Activated T-cell treated with anti-CD3 and anti-CD28 coated beads for 24 hours (primary cell): ENCODE measurements at regions not wholly inside any gene's neighbourhood (a gene's known extent, or its start where the extent isn't known, plus 50 kb on each side); places are given as distances from the start of the nearest gene placed in this dataset.

Experiments
- DNase-seq: peaks from one replicate; pipeline ENCODE4 v3.0.0-alpha.2; 2020; ENCODE audit warnings: low read depth

- no peak for DNase-seq
Measured at GRCh38 chrX:42725196-42725595, 52.8 kb downstream of the PPP1R2C start.

GRCh38 chrX:42720209-42720608 lies 57.8 kb downstream of the PPP1R2C start:
- no peak for DNase-seq

DNA sequence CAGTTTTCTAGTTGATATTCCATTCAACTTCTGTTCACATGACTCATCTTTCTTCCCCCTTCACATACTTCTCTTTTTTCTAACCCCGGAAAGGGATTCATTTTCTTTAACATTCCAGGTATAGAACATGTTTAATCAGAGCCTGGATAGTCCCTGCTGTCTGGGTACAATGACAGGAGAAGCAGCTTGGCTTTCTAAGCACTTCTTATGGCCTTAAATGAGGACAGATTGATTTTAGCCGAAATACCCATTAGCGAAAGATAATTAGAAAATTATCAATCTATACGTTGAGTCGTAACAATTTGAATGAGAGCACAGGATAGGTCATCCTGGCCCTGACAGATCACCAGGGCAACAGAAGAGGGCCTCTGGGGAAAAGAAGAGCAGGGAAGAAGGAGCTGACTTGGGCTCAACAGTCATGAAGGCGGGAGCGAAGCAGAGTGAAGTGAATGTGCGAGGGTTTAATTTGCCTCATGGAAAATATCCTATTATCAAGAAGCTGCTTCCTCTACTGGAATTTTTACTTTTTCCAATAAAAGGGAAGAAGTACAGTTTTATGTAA lies 62.2 kb downstream of the PPP1R2C start:
- no peak for DNase-seq

GRCh38 chrX:42714981-42715700 lies 62.8 kb downstream of the PPP1R2C start:
- peak; percentile 11 for DNase-seq

- no peak for DNase-seq
Measured at GRCh38 chrX:42710452-42710851, 67.5 kb downstream of the PPP1R2C start.

DNA sequence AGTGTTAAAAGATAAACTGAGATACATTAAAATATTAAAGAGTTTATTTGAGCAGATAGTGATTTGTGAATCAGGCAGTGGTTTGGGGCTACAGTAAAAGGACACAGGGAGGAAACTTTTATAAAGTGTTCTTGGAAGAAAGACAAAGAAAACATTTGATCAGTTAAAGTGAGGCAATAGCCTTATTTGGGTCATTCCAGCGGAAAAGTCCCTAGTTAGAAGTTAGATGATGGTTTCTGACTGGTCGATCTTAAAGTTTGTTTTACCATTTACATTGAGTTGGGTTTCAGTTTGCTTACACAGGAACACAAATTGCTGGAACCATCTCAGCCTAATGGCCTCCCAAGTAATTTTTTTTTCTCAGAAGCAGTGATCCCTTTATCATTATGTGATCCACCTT lies 69.7 kb downstream of the PPP1R2C start:
- no peak for DNase-seq

DNA sequence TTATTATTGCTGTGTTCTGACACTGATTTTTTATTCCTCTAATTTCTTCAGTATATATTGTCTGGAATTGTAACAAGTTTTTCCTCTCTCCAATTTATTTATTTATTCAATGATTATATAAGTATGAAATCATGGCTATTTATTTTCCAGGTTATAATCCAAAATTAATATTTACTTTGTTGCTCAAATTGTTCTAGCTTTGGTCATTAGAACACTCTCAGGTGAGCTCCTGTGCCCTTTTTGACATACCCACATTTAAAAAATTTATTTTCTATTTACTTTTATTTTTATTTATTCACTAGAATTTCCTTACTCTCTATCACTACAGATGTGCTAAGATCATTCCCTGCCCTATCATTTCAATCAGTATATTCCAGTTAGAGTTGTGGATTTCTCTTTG lies 70.2 kb downstream of the PPP1R2C start:
- DNase-seq, result no peak

DNA sequence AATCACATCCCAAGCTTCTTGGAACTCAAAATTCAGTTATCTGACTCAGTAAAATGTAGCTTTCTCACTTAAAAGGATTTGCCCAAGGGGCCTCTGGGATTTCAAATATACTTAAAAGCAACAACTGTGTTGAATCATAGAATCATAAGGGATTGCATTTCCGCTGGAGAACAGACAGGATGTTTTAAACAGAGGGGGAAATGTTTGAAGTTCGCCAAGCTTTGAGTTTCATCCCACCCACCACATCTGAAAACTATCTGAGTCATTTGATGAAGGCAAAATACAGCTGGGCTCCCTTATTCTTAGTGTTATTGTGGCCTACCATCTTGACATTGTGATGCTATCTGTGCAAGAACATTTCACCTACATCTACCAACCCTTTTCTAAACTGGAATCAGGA lies 73.5 kb downstream of the PPP1R2C start:
- no peak for DNase-seq

GRCh38 chrX:42697544-42697943 lies 80.4 kb downstream of the PPP1R2C start:
- no peak for DNase-seq

DNA sequence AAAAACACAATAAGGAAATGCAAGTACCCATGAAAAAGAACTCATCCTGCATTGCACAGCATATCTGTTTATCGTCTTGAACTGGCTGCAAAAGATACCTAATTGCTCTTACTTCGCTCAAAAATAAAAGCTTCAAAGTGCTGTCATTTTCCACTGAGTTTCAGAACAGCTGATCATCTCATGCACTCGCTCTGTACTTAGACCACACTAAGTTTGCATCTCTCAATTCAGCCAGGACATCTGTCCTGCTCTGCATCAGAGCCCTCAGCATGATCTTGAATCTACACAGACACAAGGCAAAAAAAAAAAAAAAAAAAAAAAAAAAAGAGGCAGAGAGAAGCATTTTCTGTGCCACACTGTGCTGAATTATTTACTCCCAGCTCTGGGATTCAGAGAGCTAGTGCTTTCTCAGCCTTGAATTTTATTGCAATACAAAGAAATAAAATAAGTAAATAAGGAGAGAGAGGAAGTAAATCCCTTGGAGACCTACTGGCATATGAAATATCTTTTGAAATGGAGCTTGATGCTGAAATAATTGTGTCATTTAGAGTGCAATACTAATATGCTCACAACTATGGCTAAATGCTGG lies 81.3 kb downstream of the PPP1R2C start:
- no peak for DNase-seq

DNA sequence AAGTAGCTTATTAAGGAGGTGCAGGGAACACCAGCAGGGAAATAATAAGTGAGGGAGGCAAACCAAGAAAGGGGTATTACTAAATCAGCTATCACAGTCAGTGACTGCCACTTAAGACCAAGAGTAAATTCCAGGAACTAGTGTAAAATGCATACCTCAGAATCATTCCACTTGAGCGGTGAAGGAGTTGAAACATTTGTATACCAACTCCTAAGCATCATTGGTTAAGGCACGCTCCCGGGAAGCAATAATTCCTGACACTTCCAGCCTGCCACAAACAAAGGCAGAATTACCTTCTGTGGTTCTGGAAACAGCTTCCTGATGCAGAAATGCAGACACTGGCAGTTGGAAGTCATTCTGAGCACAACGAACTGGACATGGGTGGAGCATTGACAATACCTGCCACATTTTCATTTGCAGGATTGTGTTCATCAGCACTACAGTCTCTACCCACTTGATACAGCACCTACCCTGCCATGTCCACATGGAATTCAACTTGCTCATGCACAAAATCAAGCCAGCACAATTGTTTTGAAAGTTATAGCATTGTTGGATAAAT lies 82.1 kb downstream of the PPP1R2C start:
- DNase-seq, result no peak

- no peak for DNase-seq
Measured at GRCh38 chrX:42694260-42694815, 83.6 kb downstream of the PPP1R2C start.

DNA sequence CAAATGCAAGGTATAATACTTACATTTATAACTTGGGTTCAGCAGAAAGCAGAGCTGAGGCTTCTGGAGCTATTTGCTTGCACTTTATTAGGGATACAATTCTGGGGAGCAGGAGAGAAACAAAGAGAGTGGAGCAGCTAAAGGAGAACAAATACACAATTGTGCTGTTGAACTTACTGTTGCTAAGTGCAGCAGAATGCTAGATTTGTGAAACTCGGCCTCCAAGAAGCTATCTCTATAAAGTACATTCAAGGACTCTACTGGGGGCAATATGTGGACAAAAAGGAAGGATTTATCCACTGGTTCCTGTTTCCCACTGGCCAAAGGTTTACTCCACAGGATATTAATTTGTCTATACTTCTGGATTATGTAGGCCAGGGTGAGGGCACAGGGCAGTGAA lies 86.8 kb downstream of the PPP1R2C start:
- DNase-seq, result no peak

- no peak for DNase-seq
Measured at GRCh38 chrX:42686706-42687105, 91.3 kb downstream of the PPP1R2C start.

DNA sequence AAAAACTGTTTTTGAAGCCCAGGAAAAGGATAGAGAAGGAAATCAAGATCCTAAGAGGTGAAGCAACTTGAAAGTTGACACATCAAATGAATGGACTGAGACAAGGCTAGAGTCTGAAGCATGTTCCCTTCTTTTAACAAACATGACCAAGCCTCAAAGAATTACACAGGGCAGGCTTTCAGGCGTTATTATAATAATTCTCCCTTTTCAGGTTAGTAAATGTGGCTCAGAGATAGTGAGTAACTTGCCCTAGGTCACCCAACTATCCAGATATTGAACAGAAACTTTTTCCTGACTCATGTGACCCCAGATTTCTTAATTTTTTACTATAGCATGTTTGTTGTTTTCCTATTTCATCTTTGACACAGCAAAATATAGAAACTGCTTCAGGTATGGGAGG lies 91.7 kb downstream of the PPP1R2C start:
- DNase-seq, result no peak

DNA sequence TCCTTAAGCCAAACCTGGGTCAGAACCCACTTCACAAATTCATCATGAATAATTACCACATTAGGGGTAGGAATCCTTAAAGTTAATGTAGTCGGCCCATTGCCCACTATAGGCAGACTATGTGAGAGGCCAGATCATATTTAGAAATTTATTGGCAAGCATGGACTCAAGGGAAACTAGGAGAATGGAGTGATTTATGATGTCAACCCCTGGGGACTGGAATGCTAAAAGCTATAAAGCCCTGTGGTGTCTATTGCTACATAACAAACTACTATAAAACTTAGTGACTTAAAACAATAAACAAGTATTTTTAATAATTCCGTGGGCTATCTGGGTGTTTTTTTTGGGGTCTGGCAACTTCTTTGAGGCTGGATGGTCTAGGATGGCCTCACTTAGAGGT lies 93.9 kb downstream of the PPP1R2C start:
- DNase-seq, result no peak

DNA sequence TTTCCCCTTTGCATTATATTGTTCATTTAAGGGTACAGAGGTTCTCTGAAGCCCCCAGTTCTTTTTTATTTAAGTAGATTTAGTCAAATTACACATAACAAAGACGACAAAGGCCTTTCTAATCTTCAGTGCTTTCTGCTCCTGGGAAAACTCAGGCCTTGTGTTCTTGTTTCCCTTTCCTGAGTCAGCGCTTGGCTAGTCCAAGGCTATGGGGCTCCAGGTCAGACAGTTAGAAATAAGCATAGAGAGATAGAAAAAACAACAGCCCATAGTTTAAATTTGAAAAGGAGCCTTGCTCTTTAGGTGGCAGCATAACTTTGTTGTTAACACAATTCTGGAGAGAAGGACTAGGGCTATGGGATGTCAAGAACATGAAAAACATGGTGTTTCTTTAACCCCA lies 97.3 kb downstream of the PPP1R2C start:
- no peak for DNase-seq

DNA sequence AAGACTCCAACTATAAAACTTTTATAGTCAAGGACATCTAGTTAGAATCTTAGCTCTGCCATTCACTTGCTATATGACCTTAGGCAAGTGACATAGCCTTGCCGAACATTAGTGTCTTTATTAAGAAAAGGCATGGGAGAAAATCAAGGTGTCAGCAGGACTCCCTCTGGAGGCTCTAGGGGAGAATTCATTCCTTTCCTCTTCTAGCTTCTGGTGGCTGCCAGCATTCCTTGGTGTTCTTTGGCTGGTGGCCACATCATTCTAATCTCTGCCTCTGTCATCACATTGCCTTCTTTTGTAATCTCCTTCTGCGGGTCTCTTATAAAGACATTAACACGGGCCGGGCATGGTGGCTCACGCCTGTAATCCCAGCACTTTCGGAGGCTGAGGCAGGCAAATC lies 99.8 kb downstream of the PPP1R2C start:
- no peak for DNase-seq

- no peak for DNase-seq
Measured at GRCh38 chrX:42673301-42673810, 104.6 kb downstream of the PPP1R2C start.

- no peak for DNase-seq
Measured at GRCh38 chrX:42664680-42665079, 113.3 kb downstream of the PPP1R2C start.

GRCh38 chrX:42628471-42628870 lies 149.5 kb downstream of the PPP1R2C start:
- no peak for DNase-seq

GRCh38 chrX:42627891-42628290 lies 150.1 kb downstream of the PPP1R2C start:
- no peak for DNase-seq

- no peak for DNase-seq
Measured at GRCh38 chrX:42624524-42624923, 153.4 kb downstream of the PPP1R2C start.
